ENCODE measurements at regions not wholly inside any gene's neighbourhood (a gene's known extent, or its start where the extent isn't known, plus 50 kb on each side); places are given as distances from the start of the nearest gene placed in this dataset.
"Not testable (repeated sequence)": the region's sequence is repeated elsewhere in the genome, so short reads cannot be mapped to it uniquely, and the experiment has no call there.

- DNase-seq: no peak
These were observed 496.9 kb downstream of the TMA16 start for GRCh38 chr4:163991298-163991865.

DNA sequence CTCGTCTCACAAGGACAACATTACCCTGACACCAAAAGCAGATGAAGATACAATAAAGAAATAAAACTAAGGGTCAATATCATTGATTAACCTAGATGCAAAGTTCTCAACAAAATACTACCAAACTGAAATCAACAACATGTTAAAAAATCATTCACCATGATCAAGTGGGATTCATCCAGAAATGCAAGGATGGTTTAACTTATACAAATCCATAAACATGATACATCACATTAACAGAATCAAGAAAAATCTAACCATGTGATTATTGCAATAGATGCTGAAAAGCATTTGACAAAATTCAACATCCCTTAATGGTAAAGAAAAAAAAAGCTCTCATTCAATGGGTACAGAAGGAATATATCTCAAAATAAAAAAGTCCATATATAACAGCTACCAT, 514.9 kb downstream of the TMA16 start:
- no peak for DNase-seq

DNA sequence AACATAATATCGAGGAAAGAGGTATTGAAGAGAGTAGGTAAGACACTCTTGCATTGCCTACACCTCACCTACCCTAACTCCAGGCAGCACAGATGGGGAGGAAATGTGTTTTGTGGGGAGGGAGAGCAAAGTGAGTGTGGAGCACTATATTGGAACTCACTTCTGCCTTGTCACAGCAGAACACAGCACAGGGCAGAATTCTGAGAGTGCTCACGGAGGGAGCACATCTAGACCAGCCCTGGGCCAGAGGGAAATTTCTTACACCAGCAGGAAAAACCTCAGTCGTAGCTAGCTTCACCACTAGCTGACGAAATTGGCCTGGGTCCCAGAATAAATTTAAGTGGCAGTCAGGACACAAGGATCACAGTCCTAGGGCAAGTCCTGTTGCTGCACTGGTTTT, 517.3 kb downstream of the TMA16 start:
- DNase-seq: no peak

DNA sequence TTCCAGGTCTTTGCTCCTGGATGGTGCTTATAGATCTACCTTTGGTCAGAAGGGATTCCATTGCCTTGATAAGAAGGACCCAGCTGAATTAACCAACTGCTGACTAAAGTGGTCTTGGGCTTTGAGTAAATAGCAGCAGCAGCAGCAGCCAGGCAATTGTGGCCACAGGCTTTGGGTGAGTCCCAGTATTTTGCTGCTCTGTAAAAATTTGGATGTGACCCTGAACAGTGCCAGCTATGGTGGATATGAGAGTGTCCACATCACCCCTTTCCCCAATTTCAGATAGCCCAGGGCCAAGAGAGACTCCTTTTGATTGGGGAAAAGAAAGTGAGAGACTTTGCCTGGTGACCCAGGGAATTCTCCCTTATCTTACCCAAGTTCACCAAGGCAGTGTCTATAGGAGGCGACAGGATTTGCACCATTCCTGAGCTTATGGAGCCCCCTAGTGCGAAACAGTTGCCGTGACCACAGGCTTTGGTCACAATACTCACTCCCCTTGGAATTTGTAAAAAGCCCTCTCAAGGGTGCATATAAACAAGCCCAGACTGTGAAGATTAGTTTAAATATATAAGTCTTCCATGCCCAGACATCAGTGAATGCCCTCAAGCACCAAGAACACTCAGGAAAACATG, 518.0 kb downstream of the TMA16 start:
- DNase-seq: no peak

DNA sequence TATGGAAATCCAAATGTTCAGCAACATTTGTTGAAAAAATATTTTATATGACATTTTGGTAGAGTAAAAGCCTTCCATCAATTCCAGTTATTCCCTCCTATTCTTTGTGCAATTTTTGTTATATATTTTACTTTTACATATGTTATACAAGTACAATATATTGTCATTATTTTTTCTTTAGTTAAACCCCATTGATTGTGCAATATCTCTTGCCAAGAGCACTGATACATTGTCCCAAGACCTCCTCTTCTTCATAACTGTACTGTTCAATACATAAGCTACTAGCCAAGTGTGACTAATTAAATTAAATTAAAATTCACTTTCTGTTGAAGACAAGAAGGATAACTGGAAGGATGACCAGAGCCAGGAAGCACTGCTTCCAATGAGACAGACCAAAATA, 527.5 kb downstream of the TMA16 start:
- DNase-seq: no peak

GRCh38 chr4:164023214-164023613, 528.7 kb downstream of the TMA16 start:
- DNase-seq: no peak

GRCh38 chr4:164027805-164028204, 533.3 kb downstream of the TMA16 start:
- DNase-seq: no peak

DNA sequence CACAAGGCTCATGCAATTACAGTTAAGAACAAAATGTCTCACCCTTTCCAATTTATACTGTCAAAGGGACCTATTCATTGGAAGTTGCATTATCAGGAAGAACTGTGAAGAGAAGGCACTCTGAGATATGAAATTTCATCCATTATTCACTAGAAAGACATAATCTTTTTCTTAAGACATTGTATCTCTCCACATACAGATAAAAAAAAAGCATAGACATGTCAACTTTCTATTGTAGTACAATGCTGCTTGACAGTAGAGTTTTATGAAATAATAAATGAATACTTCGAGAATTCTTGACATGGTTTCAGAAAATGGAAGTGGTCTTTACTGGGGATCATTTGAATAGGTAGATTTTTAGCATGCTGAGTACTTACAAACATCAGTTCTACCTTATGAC, 545.0 kb downstream of the TMA16 start:
- no peak for DNase-seq

GRCh38 chr4:164056426-164057142, 562.1 kb downstream of the TMA16 start:
- no peak for DNase-seq

- no peak for DNase-seq
These were observed 564.4 kb downstream of the TMA16 start for GRCh38 chr4:164058776-164059445.

DNA sequence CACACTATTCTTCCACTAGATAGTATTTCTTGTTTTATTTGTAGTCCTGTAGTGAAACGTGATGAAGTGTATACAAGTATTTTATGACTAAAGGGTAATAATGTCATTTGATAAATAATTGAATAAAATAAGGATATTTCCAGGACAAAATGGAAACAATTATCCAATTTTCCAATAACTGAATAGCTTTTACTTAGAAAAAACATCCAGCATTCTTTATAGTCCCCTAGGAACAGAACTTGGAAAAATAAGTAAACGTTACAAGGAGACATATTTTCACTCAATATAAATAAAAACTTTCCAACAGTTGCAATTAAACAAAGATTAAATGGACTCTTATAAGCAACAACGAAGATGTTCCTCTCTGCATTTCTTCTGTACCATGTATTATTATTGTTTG, 566.0 kb downstream of the TMA16 start:
- no peak for DNase-seq

DNA sequence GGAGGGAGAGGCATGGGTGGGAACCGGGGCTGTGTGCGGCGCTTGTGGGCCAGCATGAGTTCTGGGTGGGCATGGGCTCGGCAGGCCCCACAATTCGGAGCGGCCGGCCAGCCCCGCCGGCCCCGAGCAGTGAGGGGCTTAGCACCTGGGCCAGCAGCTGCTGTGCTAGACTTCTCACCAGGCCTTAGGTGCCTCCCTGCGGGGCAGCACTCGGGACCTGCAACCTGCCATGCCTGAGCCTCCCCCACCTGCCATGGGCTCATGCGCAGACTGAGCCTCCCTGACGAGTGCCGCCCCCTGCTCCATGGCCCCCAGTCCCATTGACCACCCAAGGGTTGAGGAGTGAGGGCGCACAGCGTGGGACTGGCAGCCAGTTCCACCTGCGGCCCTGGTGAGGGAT, 573.9 kb downstream of the TMA16 start:
- no peak for DNase-seq

GRCh38 chr4:164070625-164071024, 576.1 kb downstream of the TMA16 start:
- DNase-seq: no peak

GRCh38 chr4:164081371-164081770, 586.9 kb downstream of the TMA16 start:
- no peak for DNase-seq

- DNase-seq: no peak
These were observed 587.3 kb downstream of the TMA16 start for GRCh38 chr4:164081801-164082200.

- no peak for DNase-seq
These were observed 593.2 kb downstream of the TMA16 start for GRCh38 chr4:164087733-164088132.

DNA sequence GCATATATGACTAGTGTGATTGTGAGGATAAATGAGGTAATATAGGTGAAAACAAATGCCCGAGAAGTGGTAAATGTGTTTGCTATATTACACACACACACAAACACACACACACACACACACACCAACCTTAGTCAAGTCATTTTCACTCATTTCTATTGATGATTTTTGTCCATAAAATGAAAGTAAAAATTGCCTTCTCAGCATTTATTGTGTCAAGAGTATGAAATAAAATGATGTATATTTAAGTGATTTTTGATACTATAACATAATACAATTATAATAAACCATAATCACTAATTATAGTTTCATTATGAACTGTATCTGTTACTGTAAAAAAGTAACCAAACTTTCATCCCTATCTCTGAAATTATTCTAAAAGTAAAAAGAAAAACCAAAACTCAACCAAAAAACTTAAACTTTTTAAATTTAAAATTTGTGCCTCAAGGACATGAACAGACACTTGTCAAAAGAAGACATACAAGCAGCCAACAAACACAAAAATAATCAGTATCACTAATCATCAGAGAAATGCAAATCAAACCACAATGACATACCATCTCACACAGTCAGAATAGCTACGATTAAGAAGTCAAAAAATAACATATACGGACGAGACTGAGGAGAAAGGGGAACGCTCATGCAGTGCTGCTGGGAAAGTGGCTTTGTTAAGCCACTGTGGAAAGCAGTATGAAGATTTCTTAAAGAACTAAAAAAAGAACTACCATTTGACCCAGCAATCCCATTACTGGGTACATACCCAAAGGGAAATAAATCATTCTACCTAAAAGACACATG, 601.0 kb downstream of the TMA16 start:
- DNase-seq: no peak

- no peak for DNase-seq
These were observed 602.5 kb downstream of the TMA16 start for GRCh38 chr4:164096766-164097518.

DNA sequence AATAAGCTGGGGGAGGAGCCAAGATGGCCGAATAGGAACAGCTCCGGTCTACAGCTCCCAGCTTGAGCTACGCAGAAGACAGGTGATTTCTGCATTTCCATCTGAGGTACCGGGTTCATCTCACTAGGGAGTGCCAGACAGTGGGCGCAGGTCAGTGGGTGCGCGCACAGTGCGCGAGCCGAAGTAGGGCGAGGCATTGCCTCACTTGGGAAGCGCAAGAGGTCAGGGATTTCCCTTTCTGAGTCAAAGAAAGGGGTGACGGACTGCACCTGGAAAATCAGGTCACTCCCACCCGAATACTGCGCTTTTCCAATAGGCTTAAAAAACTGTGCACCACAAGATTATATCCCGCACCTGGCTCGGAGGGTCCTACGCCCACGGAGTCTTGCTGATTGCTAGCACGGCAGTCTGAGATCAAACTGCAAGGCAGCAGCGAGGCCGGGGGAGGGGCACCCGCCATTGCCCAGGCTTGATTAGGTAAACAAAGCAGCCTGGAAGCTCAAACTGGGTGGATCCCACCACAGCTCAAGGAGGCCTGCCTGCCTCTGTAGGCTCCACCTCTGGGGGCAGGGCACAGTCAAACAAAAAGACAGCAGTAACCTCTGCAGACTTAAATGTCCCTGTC, 606.4 kb downstream of the TMA16 start:
- not testable (repeated sequence) for DNase-seq

DNA sequence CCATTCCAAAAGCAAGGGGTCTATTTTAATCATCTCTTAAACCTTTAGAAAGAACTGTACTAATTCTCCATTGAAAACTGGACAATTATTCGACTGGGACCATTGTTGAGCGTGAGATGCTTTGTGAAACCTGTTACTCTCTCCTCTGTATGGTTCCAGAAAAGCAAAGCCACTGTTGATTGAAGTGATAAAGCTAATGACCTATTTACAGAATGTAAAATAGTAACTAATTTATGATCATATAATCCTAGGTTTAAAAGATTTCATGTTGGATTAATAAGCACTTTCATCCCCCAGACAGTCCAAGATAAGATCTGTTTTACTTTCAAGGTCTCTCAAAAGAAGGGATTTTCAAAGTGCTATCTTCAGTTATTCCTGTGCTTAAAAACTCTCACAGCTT, 614.5 kb downstream of the TMA16 start:
- DNase-seq: no peak

- no peak for DNase-seq
These were observed 615.0 kb downstream of the TMA16 start for GRCh38 chr4:164109503-164109902.

- no peak for DNase-seq
These were observed 620.7 kb downstream of the TMA16 start for GRCh38 chr4:164115236-164115635.

All from NCI-H1436 treated with DMSO at 0.1 percent for 48 hours (cell line).